PC-9 (cell line): ENCODE measurements at regions not wholly inside any gene's neighbourhood (a gene's known extent, or its start where the extent isn't known, plus 50 kb on each side); places are given as distances from the start of the nearest gene placed in this dataset.
"Not testable (repeated sequence)": the region's sequence is repeated elsewhere in the genome, so short reads cannot be mapped to it uniquely, and the experiment has no call there.

Experiments used
- BruUV-seq: library from RNA; stranded (reverse); fragments of 400-500 nt; replicated peaks from 2 replicates; lab custom pipeline; 2021; lab: Mats Ljungman, UMichigan
- CTCF ChIA-PET: fragments of 300-600 bp; sonication (Branson Sonifier 250); formaldehyde crosslinking; loops from one replicate; lab custom pipeline; 2022; ENCODE audit warnings: antibody characterized with exemption; lab: Charles Lee
- POLR2A ChIA-PET: fragments of 300-600 bp; sonication (Branson Sonifier 250); formaldehyde crosslinking; loops from one replicate; lab custom pipeline; 2022; ENCODE audit warnings: antibody characterized with exemption; ENCODE audit not compliant: unreplicated experiment; lab: Charles Lee
- DNase-seq, 2 experiments: peaks; one replicate each; pipeline versions ENCODE4 v3.0.0 to v3.0.0-alpha.2; 2015 to 2022; ENCODE audit warnings: mixed read lengths in 1 of 2
- H2AFZ ChIP-seq: fragments of 200-600 bp; sonication (generic); 2 replicates; pipeline ENCODE4 v1.8.1; 2017; ENCODE audit warnings: antibody characterized with exemption
- H3F3A ChIP-seq: fragments of 200-600 bp; sonication (generic); 2 replicates; pipeline ENCODE4 v1.8.1; 2017; ENCODE audit warnings: antibody characterized with exemption, mild to moderate bottlenecking, low read depth; ENCODE audit not compliant: insufficient read depth
- H3K27ac ChIP-seq: fragments of 200-600 bp; sonication (generic); 2 replicates; pipeline ENCODE4 v1.6.1; 2016; ENCODE audit warnings: mixed run types
- H3K27me3 ChIP-seq: fragments of 200-600 bp; sonication (generic); 2 replicates; pipeline ENCODE4 v1.6.1; 2016; ENCODE audit warnings: low read depth, mixed run types; ENCODE audit not compliant: insufficient read depth
- H3K36me3 ChIP-seq: fragments of 200-600 bp; sonication (generic); 2 replicates; pipeline ENCODE4 v1.6.1; 2016; ENCODE audit warnings: low read depth, mixed run types
- H3K4me1 ChIP-seq: fragments of 200-600 bp; sonication (generic); replicated peaks from 2 replicates; pipeline ENCODE4 v1.6.1; 2016; ENCODE audit warnings: mixed run types; ENCODE audit not compliant: insufficient read depth
- H3K4me2 ChIP-seq: fragments of 200-600 bp; sonication (generic); 2 replicates; pipeline ENCODE4 v1.6.1; 2017; ENCODE audit warnings: mixed run types
- H3K4me3 ChIP-seq: fragments of 200-600 bp; sonication (generic); 2 replicates; pipeline ENCODE4 v1.6.1; 2016; ENCODE audit warnings: mixed run types
- H3K79me2 ChIP-seq: fragments of 200-600 bp; sonication (generic); 2 replicates; pipeline ENCODE4 v1.6.1; 2017; ENCODE audit warnings: low read depth, mixed run types
- H3K9me2 ChIP-seq: fragments of 200-600 bp; sonication (generic); 2 replicates; pipeline ENCODE4 v1.8.1; 2017; ENCODE audit warnings: mild to moderate bottlenecking; ENCODE audit not compliant: insufficient read depth
- H3K9me3 ChIP-seq: fragments of 200-600 bp; sonication (generic); 2 replicates; pipeline ENCODE4 v1.8.1; 2016; ENCODE audit warnings: low read depth; ENCODE audit not compliant: insufficient read depth
- H4K20me1 ChIP-seq: fragments of 200-600 bp; sonication (generic); 2 replicates; pipeline ENCODE4 v1.8.1; 2017; ENCODE audit not compliant: insufficient read depth
- intact Hi-C: fragments of 100-400 bp; cut with micrococcal nuclease; formaldehyde crosslinking; loops from one replicate; pipeline ENCODE4 v1.10.0; 2022; ENCODE audit not compliant: unreplicated experiment

- intact Hi-C loops, H4K20me1 ChIP-seq, BruUV-seq, H3K4me1 ChIP-seq, POLR2A ChIA-PET, H3K27ac ChIP-seq, H3F3A ChIP-seq, H3K9me2 ChIP-seq, H3K27me3 ChIP-seq, H2AFZ ChIP-seq, H3K4me3 ChIP-seq, H3K4me2 ChIP-seq, CTCF ChIA-PET, H3K36me3 ChIP-seq, DNase-seq, H3K9me3 ChIP-seq, H3K79me2 ChIP-seq: not testable (repeated sequence)
These were observed 138.0 kb upstream of the TRIM73 start for GRCh38 chr7:75257442-75257841.

DNA sequence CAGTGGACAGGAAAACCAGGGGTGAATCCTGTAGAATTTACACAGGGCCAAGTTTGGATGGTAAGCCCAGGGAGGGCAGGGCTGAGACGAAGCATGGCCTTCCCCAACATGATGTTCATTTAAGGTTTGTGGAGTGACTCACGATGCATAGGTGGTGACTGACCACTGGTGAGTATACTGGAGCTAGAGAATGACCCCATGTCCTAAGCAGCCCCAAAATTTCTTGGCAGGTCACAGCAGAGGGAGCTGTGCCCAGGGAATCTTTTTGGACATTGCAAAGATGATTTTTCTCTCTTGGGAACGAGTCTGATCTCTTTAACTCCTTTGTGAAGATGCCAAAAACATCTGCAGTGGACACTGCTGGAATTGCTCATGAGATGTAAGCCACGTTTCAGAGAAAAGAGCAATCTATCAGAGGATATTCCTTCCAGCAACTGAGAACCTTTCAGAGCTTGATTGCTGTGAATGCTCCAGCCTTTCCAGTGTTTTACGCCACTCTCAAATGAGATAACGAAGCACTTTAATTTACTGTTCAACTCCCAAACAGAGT is 135.9 kb upstream of the TRIM73 start:
- CTCF ChIA-PET: not testable (repeated sequence)

GRCh38 chr7:75261660-75262059 is 133.8 kb upstream of the TRIM73 start:
- CTCF ChIA-PET, H3K27me3 ChIP-seq, BruUV-seq, H3K9me2 ChIP-seq, H3K9me3 ChIP-seq, intact Hi-C loops, H3K27ac ChIP-seq, H3K4me1 ChIP-seq, H3F3A ChIP-seq, DNase-seq, H2AFZ ChIP-seq, H3K4me3 ChIP-seq, POLR2A ChIA-PET, H3K36me3 ChIP-seq, H3K79me2 ChIP-seq, H3K4me2 ChIP-seq, H4K20me1 ChIP-seq: not testable (repeated sequence)

More for the DNA sequence above, 135.9 kb upstream of the TRIM73 start:
- H3K4me3 ChIP-seq, H3K27me3 ChIP-seq, H3K9me3 ChIP-seq, H3K9me2 ChIP-seq, BruUV-seq, H3K79me2 ChIP-seq, H3K4me1 ChIP-seq, H3K36me3 ChIP-seq, POLR2A ChIA-PET, H3K27ac ChIP-seq, intact Hi-C loops, DNase-seq, H2AFZ ChIP-seq, H4K20me1 ChIP-seq, H3F3A ChIP-seq, H3K4me2 ChIP-seq: not testable (repeated sequence)

DNA sequence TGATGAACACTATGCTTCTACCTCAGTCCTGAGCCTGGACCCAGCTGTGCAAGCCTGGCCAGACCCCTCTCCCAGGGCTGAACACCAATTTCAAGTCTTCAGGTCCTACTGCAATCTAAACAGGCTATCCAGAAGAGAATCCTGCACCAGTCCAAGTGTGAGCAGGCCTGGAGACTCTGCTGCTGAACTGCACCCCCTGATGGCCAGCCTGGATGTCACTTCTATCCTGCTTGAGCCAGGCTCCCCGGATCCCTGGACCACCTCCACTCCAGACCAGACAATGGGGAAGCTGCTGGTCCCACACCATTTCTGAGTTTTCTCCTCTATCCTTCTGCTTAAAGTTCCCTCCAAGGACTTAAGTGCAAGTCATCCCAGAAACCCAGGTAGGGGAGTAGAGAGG is 127.3 kb upstream of the TRIM73 start:
- DNase-seq, H3F3A ChIP-seq, CTCF ChIA-PET, H3K4me3 ChIP-seq, H2AFZ ChIP-seq, H3K79me2 ChIP-seq, H3K27me3 ChIP-seq, intact Hi-C loops, H3K9me3 ChIP-seq, H3K4me1 ChIP-seq, BruUV-seq, H3K9me2 ChIP-seq, H3K27ac ChIP-seq, H4K20me1 ChIP-seq, POLR2A ChIA-PET, H3K36me3 ChIP-seq, H3K4me2 ChIP-seq: not testable (repeated sequence)

DNA sequence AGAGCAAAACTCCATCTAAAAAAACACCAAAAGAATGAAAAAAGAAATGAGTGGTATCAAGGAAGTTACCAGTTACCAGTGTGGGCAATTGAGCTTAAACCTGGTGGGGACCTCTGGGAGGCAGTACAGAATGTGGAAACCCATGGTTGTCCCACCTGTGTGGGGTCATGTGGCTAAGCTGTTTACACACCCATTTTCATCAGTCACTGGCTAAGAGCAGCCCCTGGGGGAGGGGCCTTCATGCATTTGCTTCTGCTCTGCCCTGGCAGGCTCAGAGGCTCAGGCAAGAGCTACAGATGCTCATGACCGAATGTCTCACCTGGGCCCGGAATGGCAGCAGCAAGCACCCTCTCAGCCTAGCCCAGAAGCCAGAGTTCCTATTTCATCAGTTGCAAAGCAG is 126.3 kb upstream of the TRIM73 start:
- H2AFZ ChIP-seq, intact Hi-C loops, BruUV-seq, H3K27ac ChIP-seq, H3K4me1 ChIP-seq, POLR2A ChIA-PET, H3K27me3 ChIP-seq, H3K4me2 ChIP-seq, H3K36me3 ChIP-seq, CTCF ChIA-PET, H3K9me2 ChIP-seq, DNase-seq, H3K9me3 ChIP-seq, H3K79me2 ChIP-seq, H4K20me1 ChIP-seq, H3K4me3 ChIP-seq, H3F3A ChIP-seq: not testable (repeated sequence)

- BruUV-seq, H3K79me2 ChIP-seq, POLR2A ChIA-PET, H3K4me2 ChIP-seq, H3K36me3 ChIP-seq, H3K4me1 ChIP-seq, H4K20me1 ChIP-seq, H3K9me2 ChIP-seq, H2AFZ ChIP-seq, CTCF ChIA-PET, H3F3A ChIP-seq, intact Hi-C loops, H3K27ac ChIP-seq, DNase-seq, H3K9me3 ChIP-seq, H3K27me3 ChIP-seq, H3K4me3 ChIP-seq: not testable (repeated sequence)
These were observed 121.3 kb upstream of the TRIM73 start for GRCh38 chr7:75274114-75274513.
